Caco-2 (cell line): ENCODE measurements at regions not wholly inside any gene's neighbourhood (a gene's known extent, or its start where the extent isn't known, plus 50 kb on each side); places are given as distances from the start of the nearest gene placed in this dataset.

ENCODE experiments used
- BruUV-seq: library from RNA; stranded (reverse); fragments of 400-500 nt; replicated peaks from 2 replicates; lab custom pipeline; 2021; lab: Mats Ljungman, UMichigan
- CTCF ChIA-PET: fragments of 300-600 bp; sonication (Branson Sonifier 250); formaldehyde crosslinking; loops from one replicate; lab custom pipeline; 2022; ENCODE audit warnings: antibody characterized with exemption; lab: Charles Lee
- POLR2A ChIA-PET: fragments of 300-600 bp; sonication (Branson Sonifier 250); formaldehyde crosslinking; loops from one replicate; lab custom pipeline; 2022; ENCODE audit warnings: antibody characterized with exemption; lab: Charles Lee
- DNase-seq, 2 experiments: peaks; one replicate each; pipeline versions ENCODE4 v3.0.0 to v3.0.0-alpha.2; 2020 to 2022
- H3K27me3 ChIP-seq: replicated peaks from 2 replicates; pipeline ENCODE4 v1.6.0; 2011; ENCODE audit warnings: low read length; ENCODE audit not compliant: control insufficient read depth, insufficient read depth
- H3K36me3 ChIP-seq: 2 replicates; pipeline ENCODE4 v1.5.1; 2011; ENCODE audit warnings: low read length; ENCODE audit not compliant: control insufficient read depth, insufficient read depth
- H3K4me1 ChIP-seq: fragments of 250-450 bp; sonication (Bioruptor Pico); 2 replicates; pipeline ENCODE4 v1.5.1; 2020; ENCODE audit warnings: mild to moderate bottlenecking
- H3K4me3 ChIP-seq: 2 replicates; pipeline ENCODE4 v1.5.1; 2011; ENCODE audit warnings: low read depth, mild to moderate bottlenecking, control low read depth, low read length
- H3K9me3 ChIP-seq: fragments of 250-450 bp; sonication (Bioruptor Pico); 2 replicates; pipeline ENCODE4 v1.5.1; 2020; ENCODE audit warnings: mild to moderate bottlenecking, moderate library complexity
- H3K27ac Mint-ChIP-seq: one replicate; pipeline ENCODE4 v1.8.0; 2022; ENCODE audit warnings: mixed read lengths; ENCODE audit not compliant: unreplicated experiment
- H3K27me3 Mint-ChIP-seq: one replicate; pipeline ENCODE4 v1.8.0; 2022; ENCODE audit warnings: mixed read lengths; ENCODE audit not compliant: insufficient read depth, unreplicated experiment
- H3K36me3 Mint-ChIP-seq: one replicate; pipeline ENCODE4 v1.8.0; 2022; ENCODE audit warnings: mild to moderate bottlenecking, mixed read lengths; ENCODE audit not compliant: insufficient read depth, unreplicated experiment
- H3K4me1 Mint-ChIP-seq: one replicate; pipeline ENCODE4 v1.8.0; 2022; ENCODE audit warnings: low read depth, mixed read lengths; ENCODE audit not compliant: unreplicated experiment
- H3K4me3 Mint-ChIP-seq: one replicate; pipeline ENCODE4 v1.8.0; 2022; ENCODE audit warnings: mild to moderate bottlenecking, moderate library complexity, mixed read lengths; ENCODE audit not compliant: unreplicated experiment
- H3K9me3 Mint-ChIP-seq: one replicate; pipeline ENCODE4 v1.8.0; 2022; ENCODE audit warnings: mixed read lengths; ENCODE audit not compliant: unreplicated experiment
- CTCF ChIP-seq, 2 experiments: fragments of 200-600 bp in 1 of 2; IDR thresholded peaks; 1 replicate in 1 of 2; 2 replicates in 1 of 2; pipeline versions ENCODE4 v1.5.1 to v1.8.0; 2011 to 2022; ENCODE audit warnings: antibody characterized with exemption in 1 of 2, control low read depth in 1 of 2, inconsistent platforms in 1 of 2, low read depth in 1 of 2, low read length in 1 of 2, mild to moderate bottlenecking in 1 of 2, moderate library complexity in 1 of 2; ENCODE audit not compliant: insufficient read depth in 1 of 2, severe bottlenecking in 1 of 2, unreplicated experiment in 1 of 2
- intact Hi-C: fragments of 100-400 bp; cut with micrococcal nuclease; formaldehyde crosslinking; loops from one replicate; pipeline ENCODE4 v1.10.0; 2022; ENCODE audit not compliant: unreplicated experiment

- no TSS peak for BruUV-seq
- DNase-seq = no peak
- intact Hi-C loops = no loop called here
- Histone ChIP-seq H3K36me3 (no peaks in the 10 kb centered on the region), H3K27me3 (no peaks in the 10 kb centered on the region), H3K4me3 (no peak overlapping the region), H3K4me1 (peaks cover 6% of the 10 kb centered on the region; the same call in 1 of the 2 replicates), H3K9me3 (no peaks in the 10 kb centered on the region)
- no peak for TF ChIP-seq CTCF (IDR thresholded peaks at IDR 0.05; ENCODE audit: insufficient read depth in 1 of 2, low read depth in 1 of 2, low read length in 1 of 2, severe bottlenecking in 1 of 2, unreplicated experiment in 1 of 2)
- Mint-ChIP-seq H3K4me1 (peaks cover 17% of the 10 kb centered on the region), H3K4me3 (no peak overlapping the region), H3K27ac (no peak overlapping the region), H3K27me3 (peaks cover 9% of the 10 kb centered on the region), H3K9me3 (no peaks in the 10 kb centered on the region), H3K36me3 (no peaks in the 10 kb centered on the region)
- ChIA-PET CTCF (no interaction called here), POLR2A (no interaction called here)
These were observed 109.5 kb downstream of the SINHCAF start for GRCh38 chr12:31216479-31216878.

DNA sequence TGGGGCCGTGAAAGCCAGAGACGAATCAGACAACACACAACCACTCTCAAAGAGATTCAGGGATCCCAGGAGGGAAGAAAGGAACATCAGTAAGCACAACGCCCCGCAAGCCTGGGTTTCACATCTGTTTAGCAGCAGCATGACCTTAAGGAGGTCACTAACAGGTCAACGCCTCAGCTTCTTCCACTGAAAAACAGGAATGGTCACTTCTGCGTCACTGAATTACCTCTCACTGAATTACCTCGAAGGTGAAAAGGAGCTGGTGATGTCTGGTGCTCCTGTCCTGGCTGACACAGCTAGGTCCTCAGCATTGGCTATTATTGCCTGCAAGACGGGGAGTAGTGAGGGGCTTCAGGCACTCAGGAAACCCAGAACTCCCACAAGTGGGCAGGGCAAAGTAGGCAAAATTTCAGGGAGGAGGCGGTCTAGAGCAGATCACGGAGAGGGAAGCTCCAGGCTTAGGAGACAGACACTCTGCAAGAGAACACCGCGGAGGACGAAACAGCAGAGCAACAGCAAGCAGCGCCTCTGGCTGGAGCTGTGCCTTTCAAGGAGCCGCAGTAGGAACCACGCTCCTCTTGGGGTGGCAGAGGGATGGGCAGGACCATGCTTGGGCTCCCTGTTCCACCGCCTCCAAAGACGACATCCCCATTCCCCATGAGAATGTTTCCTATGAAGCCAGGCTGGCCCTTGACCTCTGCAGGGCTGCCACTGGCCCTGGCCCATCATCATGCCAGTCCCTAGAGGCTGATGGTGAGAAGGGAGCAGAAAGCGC, 108.4 kb downstream of the SINHCAF start:
- ChIA-PET CTCF (interaction anchor here (1.3 kb wide), 1 partner anchor 17 kb away, joined by 7 read pairs; no protein-coding TSS in a partner anchor), POLR2A (no interaction called here)
- H3K4me3 ChIP-seq = no peak overlapping the region
- H3K27me3 ChIP-seq = no peaks in the 10 kb centered on the region
- Mint-ChIP-seq H3K27me3 (peaks cover 9% of the 10 kb centered on the region), H3K27ac (no peak overlapping the region), H3K36me3 (no peaks in the 10 kb centered on the region), H3K9me3 (no peaks in the 10 kb centered on the region), H3K4me3 (no peak overlapping the region), H3K4me1 (peaks cover 16% of the 10 kb centered on the region)
- no TSS peak for BruUV-seq
- H3K4me1 ChIP-seq = peaks cover 6% of the 10 kb centered on the region; the same call in 1 of the 2 replicates
- no peak for TF ChIP-seq CTCF (IDR thresholded peaks at IDR 0.05; ENCODE audit: insufficient read depth in 1 of 2, low read depth in 1 of 2, low read length in 1 of 2, severe bottlenecking in 1 of 2, unreplicated experiment in 1 of 2)
- H3K36me3 ChIP-seq = no peaks in the 10 kb centered on the region
- intact Hi-C loops = no loop called here
- H3K9me3 ChIP-seq = no peaks in the 10 kb centered on the region
- DNase-seq = peak in 1 of 2 experiments; percentile 45

- intact Hi-C loops = no loop called here
- no peak overlapping the region for H3K4me3 ChIP-seq
- Mint-ChIP-seq H3K27me3 (peaks cover 9% of the 10 kb centered on the region), H3K9me3 (no peaks in the 10 kb centered on the region), H3K36me3 (no peaks in the 10 kb centered on the region), H3K4me3 (no peak overlapping the region), H3K27ac (no peak overlapping the region), H3K4me1 (peaks cover 16% of the 10 kb centered on the region)
- ChIA-PET POLR2A (no interaction called here), CTCF (interaction anchor here (1.3 kb wide), 1 partner anchor 17 kb away, joined by 7 read pairs; no protein-coding TSS in a partner anchor)
- no peaks in the 10 kb centered on the region for H3K27me3 ChIP-seq
- TF ChIP-seq CTCF (IDR thresholded peaks at IDR 0.05; ENCODE audit: insufficient read depth in 1 of 2, low read depth in 1 of 2, low read length in 1 of 2, severe bottlenecking in 1 of 2, unreplicated experiment in 1 of 2) = no peak
- no TSS peak for BruUV-seq
- H3K36me3 ChIP-seq = no peaks in the 10 kb centered on the region
- H3K4me1 ChIP-seq = peaks cover 6% of the 10 kb centered on the region; the same call in 1 of the 2 replicates
- DNase-seq = no peak
- no peaks in the 10 kb centered on the region for H3K9me3 ChIP-seq
These were observed 107.5 kb downstream of the SINHCAF start for GRCh38 chr12:31218203-31219025.
